SJCRH30 (cell line): ENCODE measurements at regions not wholly inside any gene's neighbourhood (a gene's known extent, or its start where the extent isn't known, plus 50 kb on each side); places are given as distances from the start of the nearest gene placed in this dataset.
A peak's percentile ranks its signal among the peaks of the same experiment; 100 is the strongest.
"Not testable (repeated sequence)": the region's sequence is repeated elsewhere in the genome, so short reads cannot be mapped to it uniquely, and the experiment has no call there.

ENCODE experiments used
- DNase-seq, 2 experiments: peaks; one replicate each; pipeline ENCODE4 v3.0.0-alpha.2; 2015 to 2020
- H3K27ac ChIP-seq: fragments of 250-450 bp; sonication (Bioruptor Pico); 2 replicates; pipeline ENCODE4 v1.5.1; 2020; ENCODE audit warnings: mild to moderate bottlenecking, moderate library complexity
- H3K27me3 ChIP-seq: fragments of 250-450 bp; sonication (Bioruptor Pico); 2 replicates; pipeline ENCODE4 v1.5.1; 2020; ENCODE audit warnings: mild to moderate bottlenecking, moderate library complexity
- H3K36me3 ChIP-seq: fragments of 250-450 bp; sonication (Bioruptor Pico); 2 replicates; pipeline ENCODE4 v1.5.1; 2020; ENCODE audit warnings: mild to moderate bottlenecking, moderate library complexity
- H3K4me1 ChIP-seq: fragments of 250-450 bp; sonication (Bioruptor Pico); 2 replicates; pipeline ENCODE4 v1.5.1; 2020; ENCODE audit warnings: mild to moderate bottlenecking, moderate library complexity
- H3K4me3 ChIP-seq: fragments of 250-450 bp; sonication (Bioruptor Pico); 2 replicates; pipeline ENCODE4 v1.5.1; 2020; ENCODE audit warnings: mild to moderate bottlenecking, moderate library complexity
- H3K9me3 ChIP-seq: fragments of 250-450 bp; sonication (Bioruptor Pico); replicated peaks from 2 replicates; pipeline ENCODE4 v1.5.1; 2020; ENCODE audit warnings: mild to moderate bottlenecking, moderate library complexity

GRCh38 chr13:59024434-59024833 lies 1139.3 kb downstream of the DIAPH3 start:
- DNase-seq, result no peak
- H3K27ac ChIP-seq, result no peak overlapping the region
- no peaks in the 10 kb centered on the region for H3K9me3 ChIP-seq

GRCh38 chr13:59034198-59034597 lies 1129.5 kb downstream of the DIAPH3 start:
- no peak for DNase-seq
- H3K4me1 ChIP-seq, result peaks cover 3% of the 10 kb centered on the region
- H3K4me3 ChIP-seq, result no peak overlapping the region
- no peak overlapping the region for H3K27ac ChIP-seq
- no peaks in the 10 kb centered on the region for H3K9me3 ChIP-seq
- H3K27me3 ChIP-seq, result no peaks in the 10 kb centered on the region
- H3K36me3 ChIP-seq, result no peaks in the 10 kb centered on the region

More at GRCh38 chr13:59024434-59024833, 1139.3 kb downstream of the DIAPH3 start:
- Histone ChIP-seq H3K4me1 (no peaks in the 10 kb centered on the region), H3K27me3 (no peaks in the 10 kb centered on the region), H3K36me3 (no peaks in the 10 kb centered on the region), H3K4me3 (no peak overlapping the region)

GRCh38 chr13:59038824-59039223 lies 1124.9 kb downstream of the DIAPH3 start:
- Histone ChIP-seq H3K4me1 (peaks cover 9% of the 10 kb centered on the region), H3K27ac (peak overlapping the region; percentile 51), H3K36me3 (no peaks in the 10 kb centered on the region), H3K9me3 (no peaks in the 10 kb centered on the region), H3K4me3 (peak overlapping the region; percentile 39), H3K27me3 (no peaks in the 10 kb centered on the region)
- peak; percentile 43 to 74 for DNase-seq

- Histone ChIP-seq H3K4me1 (peaks cover 9% of the 10 kb centered on the region), H3K27me3 (no peaks in the 10 kb centered on the region), H3K27ac (no peak overlapping the region), H3K4me3 (no peak overlapping the region), H3K9me3 (no peaks in the 10 kb centered on the region), H3K36me3 (no peaks in the 10 kb centered on the region)
- peak in 1 of 2 experiments; percentile 2 for DNase-seq
These were observed 1120.7 kb downstream of the DIAPH3 start for GRCh38 chr13:59043016-59043415.

- Histone ChIP-seq H3K27ac (no peak overlapping the region), H3K36me3 (no peaks in the 10 kb centered on the region), H3K9me3 (no peaks in the 10 kb centered on the region), H3K4me1 (no peaks in the 10 kb centered on the region), H3K4me3 (no peak overlapping the region), H3K27me3 (no peaks in the 10 kb centered on the region)
- DNase-seq, result no peak
These were observed 1116.2 kb downstream of the DIAPH3 start for GRCh38 chr13:59047546-59047945.

GRCh38 chr13:59061621-59062020 lies 1102.1 kb downstream of the DIAPH3 start:
- Histone ChIP-seq H3K36me3 (no peaks in the 10 kb centered on the region), H3K4me3 (no peak overlapping the region), H3K27ac (no peak overlapping the region), H3K27me3 (0 out of 2 replicates have a peak, but pooled peaks cover 3% of the 10 kb centered on the region), H3K9me3 (no peaks in the 10 kb centered on the region), H3K4me1 (no peaks in the 10 kb centered on the region)
- no peak for DNase-seq

GRCh38 chr13:59064042-59064441 lies 1099.7 kb downstream of the DIAPH3 start:
- no peaks in the 10 kb centered on the region for H3K27me3 ChIP-seq
- no peak overlapping the region for H3K27ac ChIP-seq
- no peaks in the 10 kb centered on the region for H3K4me1 ChIP-seq
- no peaks in the 10 kb centered on the region for H3K36me3 ChIP-seq
- no peak for DNase-seq
- H3K9me3 ChIP-seq, result no peaks in the 10 kb centered on the region
- H3K4me3 ChIP-seq, result no peak overlapping the region

- not testable (repeated sequence) for H3K4me3 ChIP-seq, H3K36me3 ChIP-seq, H3K9me3 ChIP-seq, H3K4me1 ChIP-seq, DNase-seq, H3K27me3 ChIP-seq, H3K27ac ChIP-seq
These were observed 1087.3 kb downstream of the DIAPH3 start for GRCh38 chr13:59076386-59076785.

GRCh38 chr13:59086147-59086546 lies 1077.6 kb downstream of the DIAPH3 start:
- peak in 1 of 2 experiments; percentile 8 for DNase-seq
- H3K27me3 ChIP-seq, result no peaks in the 10 kb centered on the region
- H3K27ac ChIP-seq, result no peak overlapping the region
- no peak overlapping the region for H3K4me3 ChIP-seq
- no peaks in the 10 kb centered on the region for H3K9me3 ChIP-seq
- H3K36me3 ChIP-seq, result no peaks in the 10 kb centered on the region
- 0 out of 2 replicates have a peak, but pooled peaks cover 3% of the 10 kb centered on the region for H3K4me1 ChIP-seq

- no peak overlapping the region for H3K4me3 ChIP-seq
- no peaks in the 10 kb centered on the region for H3K36me3 ChIP-seq
- no peaks in the 10 kb centered on the region for H3K27me3 ChIP-seq
- no peak overlapping the region for H3K27ac ChIP-seq
- H3K9me3 ChIP-seq, result no peaks in the 10 kb centered on the region
- DNase-seq, result no peak
- 0 out of 2 replicates have a peak, but pooled peaks cover 3% of the 10 kb centered on the region for H3K4me1 ChIP-seq
These were observed 1075.0 kb downstream of the DIAPH3 start for GRCh38 chr13:59088716-59089115.

- no peaks in the 10 kb centered on the region for H3K36me3 ChIP-seq
- H3K4me1 ChIP-seq, result peaks cover 3% of the 10 kb centered on the region; the same call in 1 of the 2 replicates
- H3K9me3 ChIP-seq, result no peaks in the 10 kb centered on the region
- DNase-seq, result no peak
- no peaks in the 10 kb centered on the region for H3K27me3 ChIP-seq
- H3K4me3 ChIP-seq, result no peak overlapping the region
- H3K27ac ChIP-seq, result no peak overlapping the region
These were observed 1069.5 kb downstream of the DIAPH3 start for GRCh38 chr13:59094181-59094580.

GRCh38 chr13:59099182-59099974 lies 1064.3 kb downstream of the DIAPH3 start:
- DNase-seq, result peak; percentile 59 to 81
- Histone ChIP-seq H3K4me3 (no peak overlapping the region), H3K27me3 (no peaks in the 10 kb centered on the region), H3K4me1 (peaks cover 22% of the 10 kb centered on the region), H3K27ac (peak overlapping the region; percentile 37), H3K9me3 (no peaks in the 10 kb centered on the region), H3K36me3 (no peaks in the 10 kb centered on the region)

GRCh38 chr13:59103004-59103768 lies 1060.5 kb downstream of the DIAPH3 start:
- H3K36me3 ChIP-seq, result no peaks in the 10 kb centered on the region
- no peak overlapping the region for H3K4me3 ChIP-seq
- no peaks in the 10 kb centered on the region for H3K27me3 ChIP-seq
- no peaks in the 10 kb centered on the region for H3K9me3 ChIP-seq
- H3K27ac ChIP-seq, result no peak overlapping the region
- peak in 1 of 2 experiments; percentile 42 for DNase-seq
- peaks cover 22% of the 10 kb centered on the region for H3K4me1 ChIP-seq

- H3K4me1 ChIP-seq, result no peaks in the 10 kb centered on the region
- peak in 1 of 2 experiments; percentile 26 for DNase-seq
- H3K27me3 ChIP-seq, result no peaks in the 10 kb centered on the region
- H3K36me3 ChIP-seq, result no peaks in the 10 kb centered on the region
- H3K9me3 ChIP-seq, result no peaks in the 10 kb centered on the region
- no peak overlapping the region for H3K27ac ChIP-seq
- H3K4me3 ChIP-seq, result no peak overlapping the region
These were observed 1052.0 kb downstream of the DIAPH3 start for GRCh38 chr13:59111751-59112171.

- no peaks in the 10 kb centered on the region for H3K36me3 ChIP-seq
These were observed 1051.5 kb downstream of the DIAPH3 start for GRCh38 chr13:59112221-59112718.

More at GRCh38 chr13:59112221-59112718, 1051.5 kb downstream of the DIAPH3 start:
- no peaks in the 10 kb centered on the region for H3K9me3 ChIP-seq
- no peaks in the 10 kb centered on the region for H3K27me3 ChIP-seq
- H3K4me1 ChIP-seq, result no peaks in the 10 kb centered on the region
- H3K4me3 ChIP-seq, result no peak overlapping the region
- no peak overlapping the region for H3K27ac ChIP-seq
- DNase-seq, result peak; percentile 20 to 42
